ENCODE measurements at regions not wholly inside any gene's neighbourhood (a gene's known extent, or its start where the extent isn't known, plus 50 kb on each side); places are given as distances from the start of the nearest gene placed in this dataset.

GRCh38 chr6:165737396-165737795 is 74.4 kb upstream of the PDE10A start:
- TF ChIP-seq CTCF (IDR thresholded peaks at IDR 0.05), result no peak
- no peaks in the 10 kb centered on the region for H3K9me3 ChIP-seq
- H3K36me3 ChIP-seq, result no peaks in the 10 kb centered on the region
- H3K4me1 ChIP-seq, result no peaks in the 10 kb centered on the region
- no peaks in the 10 kb centered on the region for H3K27me3 ChIP-seq
- H3K27ac ChIP-seq, result no peak overlapping the region
- DNase-seq, result no peak
- H3K9ac ChIP-seq (ENCODE audit: low read depth in 2 of 2, low read length in 2 of 2), result no peak overlapping the region
- H3K4me3 ChIP-seq, result no peak overlapping the region
- intact Hi-C loops (cut with DNase I), result no loop called here

- Histone ChIP-seq H3K9ac (ENCODE audit: low read depth in 2 of 2, low read length in 2 of 2) (no peak overlapping the region), H3K27me3 (no peaks in the 10 kb centered on the region), H3K36me3 (no peaks in the 10 kb centered on the region), H3K27ac (no peak overlapping the region), H3K4me1 (no peaks in the 10 kb centered on the region), H3K9me3 (no peaks in the 10 kb centered on the region), H3K4me3 (no peak overlapping the region)
- intact Hi-C loops (cut with DNase I), result no loop called here
- no peak for TF ChIP-seq CTCF (IDR thresholded peaks at IDR 0.05)
- no peak for DNase-seq
These were observed 72.0 kb upstream of the PDE10A start for GRCh38 chr6:165735065-165735464.

GRCh38 chr6:165733489-165733791 is 70.4 kb upstream of the PDE10A start:
- no peak overlapping the region for H3K4me3 ChIP-seq
- H3K4me1 ChIP-seq, result no peaks in the 10 kb centered on the region
- no peak for DNase-seq
- no peaks in the 10 kb centered on the region for H3K27me3 ChIP-seq
- H3K27ac ChIP-seq, result no peak overlapping the region
- no peaks in the 10 kb centered on the region for H3K36me3 ChIP-seq
- H3K9ac ChIP-seq (ENCODE audit: low read depth in 2 of 2, low read length in 2 of 2), result no peak overlapping the region
- TF ChIP-seq CTCF (IDR thresholded peaks at IDR 0.05), result no peak
- intact Hi-C loops (cut with DNase I), result no loop called here
- H3K9me3 ChIP-seq, result no peaks in the 10 kb centered on the region

GRCh38 chr6:165732696-165733488 is 69.9 kb upstream of the PDE10A start:
- Histone ChIP-seq H3K27me3 (no peaks in the 10 kb centered on the region), H3K27ac (no peak overlapping the region), H3K9ac (ENCODE audit: low read depth in 2 of 2, low read length in 2 of 2) (no peak overlapping the region), H3K36me3 (no peaks in the 10 kb centered on the region), H3K4me1 (no peaks in the 10 kb centered on the region), H3K4me3 (no peak overlapping the region), H3K9me3 (no peaks in the 10 kb centered on the region)
- no peak for TF ChIP-seq CTCF (IDR thresholded peaks at IDR 0.05)
- no peak for DNase-seq
- intact Hi-C loops (cut with DNase I), result no loop called here

- TF ChIP-seq CTCF (IDR thresholded peaks at IDR 0.05), result peak; percentile 77
- Histone ChIP-seq H3K4me1 (no peaks in the 10 kb centered on the region), H3K36me3 (no peaks in the 10 kb centered on the region), H3K9me3 (no peaks in the 10 kb centered on the region), H3K27me3 (no peaks in the 10 kb centered on the region), H3K9ac (ENCODE audit: low read depth in 2 of 2, low read length in 2 of 2) (no peak overlapping the region), H3K4me3 (no peak overlapping the region), H3K27ac (no peak overlapping the region)
- peak; percentile 54 for DNase-seq
- intact Hi-C loops (cut with DNase I), result loop anchor here (2.0 to 10.0 kb wide), 2 partner anchors 121 to 375 kb away; no protein-coding TSS in a partner anchor
These were observed 66.4 kb upstream of the PDE10A start for GRCh38 chr6:165729307-165729936.

All from colonic mucosa (tissue), 4 donors.